Vagina (tissue), 2 donors: ENCODE measurements at regions not wholly inside any gene's neighbourhood (a gene's known extent, or its start where the extent isn't known, plus 50 kb on each side); places are given as distances from the start of the nearest gene placed in this dataset.

ENCODE experiments used
- DNase-seq, 2 donors: peaks; one replicate each; pipeline ENCODE4 v3.0.0-alpha.2; 2017; ENCODE audit errors: extremely low spot score in 2 of 2
- H3K27ac ChIP-seq: fragments of 200-600 bp; sonication (generic); one replicate; pipeline ENCODE4 v1.5.1; 2019
- H3K27me3 ChIP-seq: fragments of 200-600 bp; sonication (generic); one replicate; pipeline ENCODE4 v1.5.1; 2019
- H3K36me3 ChIP-seq, 2 donors: fragments of 200-600 bp; sonication (generic); one replicate each; pipeline ENCODE4 v1.5.1; 2017 to 2019
- H3K4me1 ChIP-seq: fragments of 200-600 bp; sonication (generic); one replicate; pipeline ENCODE4 v1.5.1; 2019
- H3K4me3 ChIP-seq, 2 donors: fragments of 200-600 bp; sonication (generic); 1 replicate in 1 of 2; 2 replicates in 1 of 2; pipeline ENCODE4 v1.5.1; 2016 to 2019
- H3K9me3 ChIP-seq: fragments of 200-600 bp; sonication (generic); one replicate; pipeline ENCODE4 v1.5.1; 2019
- POLR2A ChIP-seq, 2 donors: fragments of 450-650 bp; IDR thresholded peaks; one replicate each; pipeline ENCODE4 v1.6.1; 2017; ENCODE audit warnings: antibody characterized with exemption in 2 of 2, mild to moderate bottlenecking in 2 of 2, moderate library complexity in 2 of 2
- POLR2AphosphoS5 ChIP-seq, 2 donors: sonication (generic); formaldehyde crosslinking; IDR thresholded peaks; one replicate each; pipeline ENCODE4 v1.9.0; 2017; ENCODE audit warnings: antibody characterized with exemption in 2 of 2, mild to moderate bottlenecking in 2 of 2, low read depth in 1 of 2; ENCODE audit not compliant: insufficient read depth in 1 of 2
- intact Hi-C: fragments of 100-400 bp; cut with DNase I; formaldehyde crosslinking; loops from one replicate; pipeline ENCODE4 v1.15.1; 2023
- TF ChIP-seq, protein P1 (sequence below), 3 experiments: fragments of 450-650 bp in 2 of 3; fragments of 200-600 bp in 1 of 3; sonication (generic) in 1 of 3; IDR thresholded peaks; one replicate each; pipeline ENCODE4 v1.5.1; 2017 to 2019; ENCODE audit warnings: antibody characterized with exemption in 3 of 3, mild to moderate bottlenecking in 2 of 3, moderate library complexity in 2 of 3

DNA sequence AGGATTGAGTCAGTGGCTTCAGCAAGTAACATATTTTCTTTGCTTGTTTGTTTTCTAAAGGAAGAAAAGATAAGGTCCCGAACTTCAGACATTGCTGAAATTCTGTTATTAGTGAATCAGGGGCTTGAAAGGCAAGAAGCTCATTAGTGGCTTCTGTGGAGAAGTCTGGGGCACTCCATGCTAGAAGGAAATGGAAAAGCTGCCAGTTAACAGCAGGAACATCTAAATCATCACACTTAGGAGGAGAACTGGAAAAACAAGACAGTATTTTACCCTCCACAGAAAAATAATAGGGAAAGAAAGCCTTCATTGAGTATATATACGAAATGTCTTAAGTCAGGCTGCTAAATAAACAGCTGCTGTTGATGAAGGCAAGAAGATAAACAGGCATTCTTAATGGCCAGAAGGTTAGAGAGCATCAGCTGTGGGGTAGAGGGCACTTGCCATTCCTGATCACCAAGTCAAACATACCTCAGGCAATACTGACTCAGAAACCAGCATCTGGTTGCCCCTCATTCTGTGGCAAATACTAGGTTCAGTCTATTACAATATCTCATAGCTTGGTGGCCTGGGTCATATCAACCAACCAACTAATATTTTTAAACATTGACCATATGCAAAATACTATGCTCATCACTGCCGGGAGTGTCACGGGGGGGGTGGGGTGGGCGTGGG lies 143.2 kb upstream of the TENT5A start:
- DNase-seq, result no peak
- TF ChIP-seq POLR2A (IDR thresholded peaks at IDR 0.05), result no peak
- TF ChIP-seq POLR2AphosphoS5 (IDR thresholded peaks at IDR 0.05; ENCODE audit: insufficient read depth in 1 of 2, low read depth in 1 of 2), result no peak
- TF ChIP-seq, protein P1, sequence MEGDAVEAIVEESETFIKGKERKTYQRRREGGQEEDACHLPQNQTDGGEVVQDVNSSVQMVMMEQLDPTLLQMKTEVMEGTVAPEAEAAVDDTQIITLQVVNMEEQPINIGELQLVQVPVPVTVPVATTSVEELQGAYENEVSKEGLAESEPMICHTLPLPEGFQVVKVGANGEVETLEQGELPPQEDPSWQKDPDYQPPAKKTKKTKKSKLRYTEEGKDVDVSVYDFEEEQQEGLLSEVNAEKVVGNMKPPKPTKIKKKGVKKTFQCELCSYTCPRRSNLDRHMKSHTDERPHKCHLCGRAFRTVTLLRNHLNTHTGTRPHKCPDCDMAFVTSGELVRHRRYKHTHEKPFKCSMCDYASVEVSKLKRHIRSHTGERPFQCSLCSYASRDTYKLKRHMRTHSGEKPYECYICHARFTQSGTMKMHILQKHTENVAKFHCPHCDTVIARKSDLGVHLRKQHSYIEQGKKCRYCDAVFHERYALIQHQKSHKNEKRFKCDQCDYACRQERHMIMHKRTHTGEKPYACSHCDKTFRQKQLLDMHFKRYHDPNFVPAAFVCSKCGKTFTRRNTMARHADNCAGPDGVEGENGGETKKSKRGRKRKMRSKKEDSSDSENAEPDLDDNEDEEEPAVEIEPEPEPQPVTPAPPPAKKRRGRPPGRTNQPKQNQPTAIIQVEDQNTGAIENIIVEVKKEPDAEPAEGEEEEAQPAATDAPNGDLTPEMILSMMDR (IDR thresholded peaks at IDR 0.05), result no peak
- intact Hi-C loops, result loop anchor here (10.0 kb wide), 1 partner anchor 131 kb away; no protein-coding TSS in a partner anchor
- Histone ChIP-seq H3K27me3 (no peaks in the 10 kb centered on the region), H3K9me3 (no peaks in the 10 kb centered on the region), H3K4me3 (no peak overlapping the region), H3K36me3 (no peaks in the 10 kb centered on the region), H3K4me1 (no peaks in the 10 kb centered on the region), H3K27ac (no peak overlapping the region)

DNA sequence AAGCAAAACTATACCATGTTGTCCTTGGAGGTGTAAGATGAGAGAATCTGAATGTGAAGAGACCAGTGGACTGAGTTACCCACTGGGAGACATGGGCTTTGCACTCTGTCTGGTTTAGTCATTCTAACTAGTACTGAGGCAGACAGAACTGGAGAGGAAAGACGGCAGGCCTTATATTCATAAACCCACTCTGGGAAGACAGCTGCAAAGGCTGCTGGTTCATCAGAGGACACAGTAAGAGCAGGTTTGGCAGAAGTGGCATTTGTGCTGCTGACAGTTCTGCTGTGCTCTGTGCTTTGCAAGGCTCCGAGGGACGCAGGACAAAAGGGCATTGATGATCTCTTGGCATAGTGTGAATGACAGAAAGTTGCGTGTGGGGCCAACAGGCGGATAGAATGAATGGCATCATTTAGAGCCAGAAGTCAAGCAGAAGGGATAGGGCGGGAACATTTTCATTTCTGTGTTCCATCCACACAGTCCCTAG lies 142.3 kb upstream of the TENT5A start:
- Histone ChIP-seq H3K27me3 (no peaks in the 10 kb centered on the region), H3K4me3 (no peak overlapping the region), H3K4me1 (no peaks in the 10 kb centered on the region), H3K36me3 (no peaks in the 10 kb centered on the region), H3K9me3 (no peaks in the 10 kb centered on the region), H3K27ac (no peak overlapping the region)
- TF ChIP-seq POLR2AphosphoS5 (IDR thresholded peaks at IDR 0.05; ENCODE audit: insufficient read depth in 1 of 2, low read depth in 1 of 2) (no peak), POLR2A (IDR thresholded peaks at IDR 0.05) (no peak)
- TF ChIP-seq, protein P1 (IDR thresholded peaks at IDR 0.05), result no peak
- intact Hi-C loops, result loop anchor here (10.0 kb wide), 1 partner anchor 130 kb away; no protein-coding TSS in a partner anchor
- DNase-seq, result no peak

DNA sequence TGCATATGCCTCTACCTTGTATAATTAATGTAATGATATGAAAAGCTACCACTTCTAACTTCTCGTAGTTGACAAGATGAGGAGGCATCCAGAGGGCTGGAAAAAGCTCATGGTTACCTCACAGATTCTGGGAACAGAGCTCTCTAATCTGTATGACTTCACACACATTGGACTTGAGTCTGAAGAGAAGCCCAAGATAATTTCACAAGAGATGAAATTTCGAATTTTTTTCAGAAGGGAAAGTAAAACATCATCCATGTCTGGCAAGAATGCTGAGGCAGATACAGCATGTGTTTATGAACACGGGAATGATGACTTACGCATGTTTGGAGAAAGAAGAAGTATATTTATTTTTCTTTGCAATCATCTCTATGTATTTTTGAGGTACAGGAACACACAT lies 141.8 kb upstream of the TENT5A start:
- Histone ChIP-seq H3K27me3 (no peaks in the 10 kb centered on the region), H3K9me3 (no peaks in the 10 kb centered on the region), H3K4me3 (no peak overlapping the region), H3K36me3 (no peaks in the 10 kb centered on the region), H3K4me1 (no peaks in the 10 kb centered on the region), H3K27ac (no peak overlapping the region)
- TF ChIP-seq, protein P1 (IDR thresholded peaks at IDR 0.05), result no peak
- TF ChIP-seq POLR2AphosphoS5 (IDR thresholded peaks at IDR 0.05; ENCODE audit: insufficient read depth in 1 of 2, low read depth in 1 of 2), result peak in 1 of 2 donors; percentile 31
- DNase-seq, result no peak
- intact Hi-C loops, result loop anchor here (10.0 kb wide), 1 partner anchor 130 kb away; no protein-coding TSS in a partner anchor

DNA sequence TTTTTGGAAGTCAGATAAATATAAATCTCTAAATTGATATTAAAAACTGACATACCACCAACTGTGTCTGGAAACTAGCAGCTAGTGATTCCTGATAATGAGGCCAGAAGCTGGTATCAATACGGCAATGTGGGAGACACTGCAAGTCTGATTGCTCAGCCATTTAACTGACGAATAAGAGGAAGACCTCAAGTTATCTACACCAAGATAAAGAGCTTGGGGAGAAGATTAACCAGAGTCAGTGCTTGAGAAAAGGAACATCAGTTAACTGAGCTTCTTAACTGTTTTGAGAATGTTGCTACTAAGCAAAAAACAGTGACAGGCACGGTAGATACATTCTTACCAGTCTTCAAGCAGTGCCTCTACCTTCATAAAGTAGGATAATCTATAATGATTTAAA lies 140.4 kb upstream of the TENT5A start:
- no peak overlapping the region for H3K4me3 ChIP-seq
- no peaks in the 10 kb centered on the region for H3K27me3 ChIP-seq
- no peaks in the 10 kb centered on the region for H3K4me1 ChIP-seq
- no peaks in the 10 kb centered on the region for H3K9me3 ChIP-seq
- no peak for DNase-seq
- no peaks in the 10 kb centered on the region for H3K36me3 ChIP-seq
- intact Hi-C loops, result loop anchor here (10.0 kb wide), 1 partner anchor 128 kb away; no protein-coding TSS in a partner anchor
- no peak overlapping the region for H3K27ac ChIP-seq
- no peak for TF ChIP-seq POLR2AphosphoS5 (IDR thresholded peaks at IDR 0.05; ENCODE audit: insufficient read depth in 1 of 2, low read depth in 1 of 2)
- TF ChIP-seq, protein P1 (IDR thresholded peaks at IDR 0.05), result no peak
- TF ChIP-seq POLR2A (IDR thresholded peaks at IDR 0.05), result no peak

DNA sequence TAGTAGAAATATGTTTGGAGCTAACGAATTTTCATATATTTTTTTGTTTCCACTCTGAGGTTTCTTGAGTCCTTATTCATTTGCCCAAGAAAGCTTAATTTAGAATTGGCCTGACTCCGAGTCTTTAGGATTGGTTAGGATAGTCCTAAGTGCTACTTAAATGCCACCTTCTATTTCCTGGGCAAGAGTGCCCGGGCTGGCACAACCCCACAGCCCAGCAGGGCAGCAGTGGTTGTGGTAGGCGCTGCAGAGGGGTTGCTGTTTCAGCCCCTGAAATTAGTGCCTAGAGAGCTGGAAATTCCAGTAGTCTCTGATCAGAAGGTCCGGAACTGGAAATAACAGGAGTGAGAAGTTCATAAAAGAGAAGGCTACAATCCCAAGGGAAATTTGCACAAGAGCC lies 139.4 kb upstream of the TENT5A start:
- no peak overlapping the region for H3K4me3 ChIP-seq

More for the DNA sequence above, 139.4 kb upstream of the TENT5A start:
- TF ChIP-seq POLR2AphosphoS5 (IDR thresholded peaks at IDR 0.05; ENCODE audit: insufficient read depth in 1 of 2, low read depth in 1 of 2) (no peak), POLR2A (IDR thresholded peaks at IDR 0.05) (no peak)
- TF ChIP-seq, protein P1 (IDR thresholded peaks at IDR 0.05), result no peak
- Histone ChIP-seq H3K9me3 (no peaks in the 10 kb centered on the region), H3K36me3 (no peaks in the 10 kb centered on the region), H3K27me3 (no peaks in the 10 kb centered on the region), H3K27ac (no peak overlapping the region), H3K4me1 (no peaks in the 10 kb centered on the region)
- intact Hi-C loops, result loop anchor here (10.0 kb wide), 1 partner anchor 127 kb away; no protein-coding TSS in a partner anchor
- no peak for DNase-seq
